ENCODE measurements at regions not wholly inside any gene's neighbourhood (a gene's known extent, or its start where the extent isn't known, plus 50 kb on each side); places are given as distances from the start of the nearest gene placed in this dataset.

GRCh38 chr7:17227766-17228490, 70.5 kb upstream of the AHR start:
- TF ChIP-seq CTCF (IDR thresholded peaks at IDR 0.05; ENCODE audit: insufficient read depth, low read length) = no peak
- H3K4me3 ChIP-seq (ENCODE audit: low read depth, low read length) = no peak overlapping the region
- no peak for DNase-seq (ENCODE audit: low read depth)

- no peak for DNase-seq (ENCODE audit: low read depth)
- no peak overlapping the region for H3K4me3 ChIP-seq (ENCODE audit: low read depth, low read length)
- no peak for TF ChIP-seq CTCF (IDR thresholded peaks at IDR 0.05; ENCODE audit: insufficient read depth, low read length)
Measured at GRCh38 chr7:17229228-17229627, 69.2 kb upstream of the AHR start.

GRCh38 chr7:17230099-17230807, 68.2 kb upstream of the AHR start:
- DNase-seq (ENCODE audit: low read depth) = no peak
- no peak overlapping the region for H3K4me3 ChIP-seq (ENCODE audit: low read depth, low read length)
- no peak for TF ChIP-seq CTCF (IDR thresholded peaks at IDR 0.05; ENCODE audit: insufficient read depth, low read length)

GRCh38 chr7:17233603-17234002, 64.8 kb upstream of the AHR start:
- H3K4me3 ChIP-seq (ENCODE audit: low read depth, low read length) = no peak overlapping the region
- no peak for DNase-seq (ENCODE audit: low read depth)
- TF ChIP-seq CTCF (IDR thresholded peaks at IDR 0.05; ENCODE audit: insufficient read depth, low read length) = no peak

GRCh38 chr7:17234030-17234397, 64.4 kb upstream of the AHR start:
- H3K4me3 ChIP-seq (ENCODE audit: low read depth, low read length) = no peak overlapping the region
- DNase-seq (ENCODE audit: low read depth) = no peak
- TF ChIP-seq CTCF (IDR thresholded peaks at IDR 0.05; ENCODE audit: insufficient read depth, low read length) = no peak

- peak; percentile 90 for DNase-seq (ENCODE audit: low read depth)
- no peak overlapping the region for H3K4me3 ChIP-seq (ENCODE audit: low read depth, low read length)
- TF ChIP-seq CTCF (IDR thresholded peaks at IDR 0.05; ENCODE audit: insufficient read depth, low read length) = no peak
Measured at GRCh38 chr7:17234398-17235031, 63.9 kb upstream of the AHR start.
